ENCODE measurements at regions not wholly inside any gene's neighbourhood (a gene's known extent, or its start where the extent isn't known, plus 50 kb on each side); places are given as distances from the start of the nearest gene placed in this dataset.

DNA sequence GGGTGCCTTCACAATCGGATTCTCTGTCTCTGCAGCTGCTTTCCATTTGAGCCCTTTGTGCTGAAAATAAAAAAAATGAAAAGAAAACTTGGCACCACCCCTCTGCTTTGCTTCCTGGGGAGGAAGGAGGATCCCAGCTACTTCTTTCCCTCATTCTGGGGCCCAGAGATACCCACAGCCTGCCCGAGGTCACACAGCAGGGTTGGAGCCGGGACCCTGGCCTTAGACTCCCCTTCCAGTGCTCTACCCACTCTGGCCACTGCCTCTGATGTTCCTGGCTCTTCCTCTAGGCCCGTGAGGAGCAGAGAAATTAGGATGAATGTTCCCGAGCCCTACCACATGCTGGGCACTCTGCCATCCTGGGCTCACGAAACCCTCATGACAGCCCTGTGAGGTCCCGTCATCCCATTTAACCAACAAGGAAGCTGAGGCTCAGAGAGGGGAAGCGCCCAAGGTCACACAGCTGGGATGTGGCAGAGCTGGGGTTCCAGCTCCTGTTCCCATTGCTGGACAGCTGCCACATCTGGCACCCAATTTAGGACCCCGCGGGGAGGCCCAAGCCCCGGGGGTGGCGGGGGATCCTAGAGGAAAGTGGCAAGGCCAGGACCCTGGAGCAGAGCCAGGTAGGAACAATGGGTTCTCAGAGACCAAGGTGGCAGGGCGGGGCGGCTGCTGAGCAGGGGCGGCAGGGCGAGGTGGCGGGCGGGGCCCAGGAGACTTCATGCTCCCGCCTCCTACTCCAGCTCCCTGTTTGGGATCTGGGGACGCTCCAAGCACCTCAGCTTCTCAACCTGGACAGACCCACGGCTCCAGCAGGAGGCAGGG is 76.6 kb downstream of the CEBPB start:
- Mint-ChIP-seq H3K36me3 (no peaks in the 10 kb centered on the region), H3K4me1 (peaks cover 2% of the 10 kb centered on the region), H3K9me3 (no peaks in the 10 kb centered on the region), H3K27ac (no peak overlapping the region), H3K27me3 (peaks cover 21% of the 10 kb centered on the region), H3K4me3 (no peak overlapping the region)
- no peak for DNase-seq

DNA sequence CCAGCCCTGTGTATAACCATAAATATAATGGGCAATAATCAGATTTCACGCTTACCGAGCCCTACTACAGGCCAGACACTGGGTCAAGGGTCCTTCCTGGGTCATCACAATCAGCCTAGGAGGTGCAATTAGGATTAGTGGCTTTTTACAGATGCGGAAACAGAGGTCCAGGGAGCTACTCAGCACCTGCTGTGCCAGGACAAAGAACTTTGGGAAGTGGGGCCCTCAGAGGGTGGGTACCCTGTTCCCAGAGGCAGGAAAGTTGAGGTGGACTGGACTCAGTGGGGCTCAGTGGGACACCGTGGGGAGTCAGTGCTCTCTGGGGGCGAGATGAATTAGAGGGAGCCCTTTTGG is 77.2 kb downstream of the CEBPB start:
- DNase-seq = no peak
- Mint-ChIP-seq H3K27ac (no peak overlapping the region), H3K27me3 (peaks cover 25% of the 10 kb centered on the region), H3K9me3 (no peaks in the 10 kb centered on the region), H3K4me1 (peaks cover 2% of the 10 kb centered on the region), H3K4me3 (no peak overlapping the region), H3K36me3 (no peaks in the 10 kb centered on the region)

DNA sequence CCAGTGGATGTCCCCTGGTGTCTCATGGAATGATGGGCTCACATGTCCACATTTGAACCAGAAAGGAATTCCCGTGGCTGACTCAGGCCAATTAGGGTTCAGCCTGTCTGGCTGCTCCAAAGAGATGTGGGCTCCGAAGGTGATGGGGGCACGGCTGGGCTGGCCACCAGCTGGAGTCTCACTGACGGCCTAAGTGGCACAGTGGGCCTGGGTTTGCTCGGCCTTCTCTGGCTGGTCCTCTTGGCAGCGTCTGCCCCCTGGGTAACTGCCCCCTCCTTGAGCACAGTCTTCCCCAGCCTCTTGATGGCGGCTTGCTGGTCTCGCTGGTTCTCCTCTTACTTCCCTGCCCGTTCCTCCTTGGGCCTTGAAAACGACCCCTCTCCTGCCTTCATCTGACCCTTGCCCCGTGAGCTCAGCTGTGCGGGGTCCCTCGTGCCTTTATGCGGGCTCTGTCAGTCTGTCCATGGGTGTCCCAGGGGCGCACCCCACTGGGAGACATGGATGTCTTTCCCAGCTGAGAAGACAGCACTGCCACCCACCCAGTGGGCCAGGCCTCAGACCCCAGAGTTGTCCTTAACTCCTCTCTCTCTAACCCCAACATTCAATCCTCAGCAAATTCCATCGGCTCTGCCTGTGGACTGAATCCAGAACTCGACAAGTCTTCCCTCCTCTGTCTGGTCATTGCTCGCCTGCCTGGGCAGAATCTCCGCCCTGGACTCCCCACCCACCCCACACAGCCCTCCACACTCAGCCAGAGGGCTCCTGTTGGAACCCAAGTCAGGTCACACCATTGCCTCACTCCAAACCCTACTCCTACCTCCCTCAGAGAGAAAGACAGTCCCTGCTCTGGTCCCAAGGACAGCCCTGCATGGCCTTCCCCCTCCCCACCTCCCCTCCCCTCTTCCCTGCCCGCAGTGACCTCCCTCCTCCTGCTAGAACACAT is 78.7 kb downstream of the CEBPB start:
- H3K27me3 Mint-ChIP-seq = peaks cover 37% of the 10 kb centered on the region
- H3K9me3 Mint-ChIP-seq = no peaks in the 10 kb centered on the region
- H3K27ac Mint-ChIP-seq = no peak overlapping the region
- no peaks in the 10 kb centered on the region for H3K36me3 Mint-ChIP-seq
- DNase-seq = no peak
- no peak overlapping the region for H3K4me3 Mint-ChIP-seq
- peaks cover 2% of the 10 kb centered on the region for H3K4me1 Mint-ChIP-seq

DNA sequence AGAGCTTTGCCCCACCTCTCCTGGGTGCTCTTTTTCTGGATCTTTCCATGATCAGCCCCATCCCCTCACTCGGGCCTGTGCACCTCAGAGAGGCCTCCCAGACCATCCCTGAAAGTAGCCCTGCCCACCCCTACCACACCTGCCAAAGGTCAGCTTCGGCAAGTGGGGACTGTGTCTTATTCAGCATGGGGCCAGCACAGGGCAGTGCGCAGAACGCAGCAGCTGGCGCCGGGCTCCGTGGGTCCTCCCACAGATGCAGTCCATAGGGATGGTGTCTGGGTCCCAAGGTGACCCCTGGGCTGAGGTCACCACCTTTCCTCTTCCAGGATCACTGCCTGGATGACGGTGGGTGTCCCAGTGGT is 79.4 kb downstream of the CEBPB start:
- peaks cover 2% of the 10 kb centered on the region for H3K4me1 Mint-ChIP-seq

DNA sequence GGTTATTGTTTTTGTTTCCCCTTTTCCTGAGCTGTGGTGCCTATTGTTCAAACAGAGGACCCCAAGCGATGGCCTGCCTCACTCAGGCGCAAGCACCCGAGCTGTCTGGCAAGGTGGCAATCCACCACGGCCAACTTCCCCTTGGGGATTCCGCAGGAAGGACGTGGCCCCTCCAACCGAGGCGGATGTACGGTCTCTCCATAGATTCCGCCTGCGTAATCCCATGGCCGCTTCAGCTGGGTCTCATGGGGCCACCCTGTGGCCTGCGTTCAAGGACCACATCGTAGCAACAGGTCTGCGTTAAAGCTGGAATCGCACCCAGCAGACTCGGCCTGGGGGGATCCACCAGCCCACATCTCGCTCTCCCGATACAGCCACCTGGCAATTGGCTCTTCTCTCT is 79.9 kb downstream of the CEBPB start:
- Mint-ChIP-seq H3K9me3 (no peaks in the 10 kb centered on the region), H3K4me1 (peaks cover 2% of the 10 kb centered on the region), H3K27me3 (peaks cover 39% of the 10 kb centered on the region), H3K36me3 (no peaks in the 10 kb centered on the region), H3K27ac (no peak overlapping the region), H3K4me3 (no peak overlapping the region)
- DNase-seq = no peak

More for the DNA sequence above, 79.4 kb downstream of the CEBPB start:
- Mint-ChIP-seq H3K27me3 (peaks cover 39% of the 10 kb centered on the region), H3K9me3 (no peaks in the 10 kb centered on the region), H3K36me3 (no peaks in the 10 kb centered on the region), H3K4me3 (no peak overlapping the region), H3K27ac (no peak overlapping the region)
- no peak for DNase-seq

DNA sequence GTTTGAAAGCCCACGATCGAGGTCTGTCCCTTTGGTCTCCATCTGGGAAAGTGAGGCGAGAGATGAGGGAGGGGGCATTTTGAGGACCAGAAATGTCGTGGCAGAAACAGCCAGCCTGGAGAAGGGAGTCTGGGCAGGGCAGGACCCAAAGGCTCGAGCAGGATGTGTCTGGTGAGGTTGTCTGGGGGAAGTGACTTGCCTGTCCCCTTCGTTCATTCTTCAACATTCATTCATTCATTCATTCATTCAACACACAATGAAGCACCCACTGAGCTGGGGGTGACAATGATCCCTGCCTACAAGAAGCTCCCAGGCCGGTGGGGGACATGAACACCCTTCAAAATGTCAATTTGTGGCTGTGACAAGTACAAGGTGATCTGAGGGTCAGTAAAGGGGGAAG is 80.5 kb downstream of the CEBPB start:
- Mint-ChIP-seq H3K36me3 (no peaks in the 10 kb centered on the region), H3K9me3 (no peaks in the 10 kb centered on the region), H3K27ac (no peak overlapping the region), H3K4me3 (no peak overlapping the region), H3K4me1 (peaks cover 2% of the 10 kb centered on the region), H3K27me3 (peaks cover 39% of the 10 kb centered on the region)
- no peak for DNase-seq

DNA sequence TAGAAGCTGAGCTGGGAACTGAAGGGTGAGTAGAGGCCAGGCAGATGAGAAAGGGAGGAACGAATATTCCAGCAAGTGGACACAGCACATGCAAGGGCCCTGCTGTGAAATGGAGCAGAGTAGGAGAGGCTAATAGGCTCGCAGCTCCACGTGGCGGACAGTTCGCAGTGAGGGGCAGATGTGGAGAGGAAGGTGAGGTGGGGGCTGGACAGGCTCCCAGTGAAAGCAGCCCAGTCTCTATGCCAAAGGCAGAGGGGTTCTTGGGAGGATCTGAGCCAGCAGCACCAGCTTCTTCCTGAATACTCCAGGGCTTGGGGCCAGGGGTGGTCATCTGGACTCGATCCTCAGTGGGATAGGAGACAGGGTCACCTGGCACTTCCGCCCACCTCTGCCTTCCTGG is 81.0 kb downstream of the CEBPB start:
- peaks cover 2% of the 10 kb centered on the region for H3K4me1 Mint-ChIP-seq
- H3K9me3 Mint-ChIP-seq = no peaks in the 10 kb centered on the region
- H3K27me3 Mint-ChIP-seq = peaks cover 39% of the 10 kb centered on the region
- DNase-seq = no peak
- no peaks in the 10 kb centered on the region for H3K36me3 Mint-ChIP-seq
- H3K4me3 Mint-ChIP-seq = no peak overlapping the region
- no peak overlapping the region for H3K27ac Mint-ChIP-seq

DNA sequence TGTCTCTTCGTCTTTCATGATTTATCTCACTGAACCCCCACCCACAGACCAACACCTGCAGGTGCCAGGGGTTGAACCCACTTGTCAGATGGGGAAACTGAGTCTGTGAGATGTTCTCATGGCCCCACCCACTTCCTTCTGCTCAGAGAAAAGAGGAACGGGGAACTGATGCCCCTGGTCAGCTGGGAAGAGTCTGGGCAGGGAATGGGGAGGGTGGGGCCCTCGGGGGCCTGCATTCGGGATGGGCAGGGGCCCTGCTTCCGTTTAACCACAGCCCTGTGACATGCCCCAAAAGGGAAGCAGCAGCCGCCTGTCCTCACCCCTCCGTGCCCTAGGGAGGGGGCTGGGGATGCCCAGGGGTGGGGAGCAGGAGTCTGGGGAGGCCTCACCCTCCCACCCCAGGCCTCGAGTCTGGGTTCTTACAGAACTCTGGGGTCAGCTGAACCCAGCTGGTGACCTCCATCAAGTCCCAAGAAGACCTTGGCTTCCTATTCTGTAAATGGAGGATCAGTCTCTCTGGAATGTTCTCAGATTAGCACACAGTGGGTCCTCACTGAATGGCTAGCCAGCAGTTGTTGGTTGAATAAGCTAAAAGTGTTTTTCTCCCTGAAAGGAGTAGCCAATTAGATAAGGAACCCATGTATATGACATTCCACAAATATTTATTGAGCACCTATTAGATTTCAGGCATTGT is 81.5 kb downstream of the CEBPB start:
- Mint-ChIP-seq H3K27me3 (peaks cover 39% of the 10 kb centered on the region), H3K36me3 (no peaks in the 10 kb centered on the region), H3K27ac (no peak overlapping the region), H3K4me3 (no peak overlapping the region), H3K9me3 (no peaks in the 10 kb centered on the region), H3K4me1 (peaks cover 2% of the 10 kb centered on the region)
- no peak for DNase-seq

DNA sequence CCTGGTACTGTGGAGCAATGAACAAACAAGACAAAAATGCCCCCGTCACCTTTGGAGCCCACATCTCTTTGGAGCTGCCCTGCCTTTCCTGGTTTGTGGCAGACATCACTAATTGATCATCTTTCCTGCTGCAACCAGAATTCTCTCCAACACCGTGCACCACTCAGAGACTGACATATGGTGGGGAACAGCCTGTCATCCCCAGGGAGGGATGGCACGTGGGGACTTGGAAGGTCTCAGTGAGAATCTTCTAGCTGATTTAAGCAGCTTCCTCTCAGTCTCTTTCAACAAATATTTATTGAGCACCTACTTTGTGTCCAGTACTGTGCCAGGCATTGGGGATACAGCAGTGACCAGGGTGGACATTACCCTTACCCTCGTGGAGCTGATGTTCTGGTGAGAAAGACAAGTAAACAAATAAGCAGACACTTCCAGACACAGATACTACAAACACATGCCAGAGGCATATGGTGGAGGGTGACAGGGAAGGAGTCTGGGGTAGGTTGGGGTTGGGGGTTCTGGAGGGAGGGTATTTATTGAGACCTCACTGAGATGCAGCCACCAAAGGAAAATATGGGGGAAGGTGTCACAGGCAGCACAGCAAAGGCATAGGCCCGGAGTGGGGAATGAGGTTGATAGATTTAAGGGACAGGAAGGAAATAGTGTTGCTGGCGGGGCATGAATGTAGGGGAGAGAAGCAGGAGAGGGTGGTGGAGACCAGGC is 82.3 kb downstream of the CEBPB start:
- DNase-seq = no peak
- Mint-ChIP-seq H3K27me3 (peaks cover 39% of the 10 kb centered on the region), H3K4me1 (peaks cover 2% of the 10 kb centered on the region), H3K27ac (no peak overlapping the region), H3K36me3 (no peaks in the 10 kb centered on the region), H3K4me3 (no peak overlapping the region), H3K9me3 (no peaks in the 10 kb centered on the region)

DNA sequence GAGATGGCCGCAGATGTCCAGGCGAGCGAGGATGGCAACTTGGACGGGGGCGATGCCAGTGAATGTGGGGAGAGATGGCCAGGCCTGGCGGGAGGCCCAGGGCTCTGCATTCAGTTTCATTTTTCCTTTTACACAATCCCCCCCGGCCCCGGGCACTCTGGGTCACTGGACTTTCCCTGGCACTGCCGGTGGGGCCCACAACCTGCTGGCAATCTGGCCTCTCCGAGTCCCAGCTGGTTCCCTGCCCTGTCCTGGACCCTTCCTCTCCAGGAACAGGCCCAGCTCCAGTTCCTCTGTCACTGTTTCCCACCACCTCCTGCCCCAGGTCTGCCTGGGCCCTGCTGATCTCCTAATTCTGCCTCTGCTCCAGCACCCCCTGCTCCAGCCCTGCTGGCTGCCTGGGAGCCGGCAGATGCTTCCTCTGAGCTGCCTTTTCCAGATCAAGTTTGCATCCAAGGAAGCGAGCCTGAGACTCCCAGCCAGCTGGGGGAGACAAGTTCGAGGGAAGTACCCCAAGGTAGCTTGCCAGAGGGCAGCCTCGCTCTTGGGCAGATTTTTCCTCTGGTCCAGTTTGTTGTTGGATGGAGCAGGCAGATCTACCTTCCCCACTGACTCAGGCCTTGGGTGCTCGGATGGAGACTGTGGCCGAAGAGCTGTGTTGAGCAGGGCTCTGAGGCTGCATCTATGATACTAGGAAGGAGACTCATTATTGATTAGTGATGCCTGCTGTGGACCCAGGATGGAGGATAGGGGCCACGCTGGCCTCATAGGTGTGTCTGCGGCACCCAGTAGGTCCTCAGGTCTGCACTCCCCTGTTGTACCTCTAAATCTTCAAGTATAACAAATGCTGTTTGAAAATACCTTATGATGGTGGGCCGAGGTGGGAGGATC is 83.2 kb downstream of the CEBPB start:
- Mint-ChIP-seq H3K27ac (no peak overlapping the region), H3K4me1 (peaks cover 2% of the 10 kb centered on the region), H3K9me3 (no peaks in the 10 kb centered on the region), H3K4me3 (no peak overlapping the region), H3K27me3 (peaks cover 39% of the 10 kb centered on the region), H3K36me3 (no peaks in the 10 kb centered on the region)
- no peak for DNase-seq

DNA sequence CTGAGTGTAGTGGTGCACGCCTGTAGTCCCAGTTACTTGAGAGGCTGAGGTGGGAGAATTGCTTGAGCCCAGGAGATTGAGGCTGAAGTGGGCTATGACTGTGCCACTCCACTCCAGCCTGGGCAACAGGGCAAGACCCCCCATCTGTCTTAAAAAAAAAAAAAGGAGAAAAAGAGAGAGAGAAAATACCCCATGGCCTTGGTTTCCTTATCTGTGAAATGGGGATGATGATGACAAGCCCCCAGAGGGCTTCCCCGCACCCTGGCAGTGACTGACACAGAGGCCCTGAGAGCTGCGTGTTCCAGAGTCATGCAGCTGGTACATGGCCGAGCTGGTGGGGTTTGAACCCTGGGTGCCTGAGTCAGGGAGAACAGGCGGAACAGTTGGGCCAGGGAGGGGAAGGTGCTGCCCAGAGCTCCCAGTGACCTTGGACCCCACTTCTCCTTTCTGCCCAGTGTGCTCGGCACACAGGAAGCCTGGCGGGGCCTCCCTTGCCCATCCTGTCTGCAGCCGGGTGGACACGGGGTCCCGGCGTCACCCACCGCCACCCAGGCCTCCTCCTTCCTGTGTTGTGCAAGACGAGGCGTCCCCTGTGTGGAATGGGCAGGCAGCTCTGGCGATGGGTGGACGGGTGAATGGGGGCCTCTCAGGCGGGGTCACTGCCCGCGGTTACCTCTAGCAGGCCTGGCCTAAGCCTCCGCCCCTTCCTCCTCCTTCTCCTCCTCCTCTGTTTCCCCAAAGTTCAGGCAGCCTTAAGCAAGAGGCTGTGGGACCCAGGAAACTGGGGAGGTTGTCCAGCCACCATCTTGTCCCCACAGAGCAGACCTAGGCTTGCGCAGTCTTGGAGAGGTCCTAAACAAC is 84.2 kb downstream of the CEBPB start:
- no peak for DNase-seq
- Mint-ChIP-seq H3K9me3 (no peaks in the 10 kb centered on the region), H3K4me1 (peaks cover 2% of the 10 kb centered on the region), H3K27me3 (peaks cover 37% of the 10 kb centered on the region), H3K27ac (no peak overlapping the region), H3K36me3 (no peaks in the 10 kb centered on the region), H3K4me3 (no peak overlapping the region)

DNA sequence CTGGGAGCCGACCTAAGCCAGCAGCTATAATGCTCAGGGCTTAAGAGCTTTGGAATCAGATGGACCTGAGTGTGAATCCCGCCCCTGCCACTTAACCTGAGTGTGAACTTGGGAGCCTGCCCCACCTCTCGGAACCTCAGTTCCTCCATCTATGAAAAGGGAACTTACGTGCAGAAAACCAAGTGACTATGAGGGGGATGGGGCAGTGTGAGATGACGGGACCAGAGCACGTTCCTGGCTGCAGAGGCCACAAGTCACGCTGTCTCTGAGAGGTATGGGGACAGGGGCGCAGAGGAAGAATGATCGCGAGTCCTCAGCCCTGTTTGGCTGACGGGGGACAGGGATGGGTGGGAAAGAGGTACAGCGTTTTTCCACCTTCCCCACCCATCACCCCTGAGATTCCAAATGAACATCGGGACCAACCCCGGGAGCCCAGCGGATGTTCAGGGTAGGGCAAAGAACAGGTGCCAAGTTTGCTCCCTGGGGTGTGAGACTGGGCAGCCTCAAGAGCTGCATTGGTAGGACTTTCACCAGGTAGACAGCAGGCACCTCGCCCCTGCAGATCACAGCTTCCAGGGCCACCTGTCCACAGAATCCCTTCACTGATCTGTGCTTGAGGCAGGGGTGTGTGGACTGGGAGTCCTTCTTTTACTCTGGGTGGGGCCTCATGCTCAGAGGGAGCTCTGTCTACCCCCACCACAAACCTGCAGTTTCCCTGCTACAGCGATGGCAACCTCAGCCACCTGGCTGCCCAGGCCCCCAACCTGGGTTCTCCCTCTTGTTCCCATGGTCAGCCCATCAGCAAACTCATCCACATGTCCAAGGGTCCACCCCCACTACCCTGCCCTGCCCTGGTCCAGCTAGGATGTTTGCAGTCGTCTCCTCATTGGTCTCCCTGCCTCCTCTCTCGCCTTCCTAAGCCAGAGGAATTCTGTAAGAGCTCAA is 85.8 kb downstream of the CEBPB start:
- no peaks in the 10 kb centered on the region for H3K4me1 Mint-ChIP-seq
- no peaks in the 10 kb centered on the region for H3K36me3 Mint-ChIP-seq
- peaks cover 24% of the 10 kb centered on the region for H3K27me3 Mint-ChIP-seq
- DNase-seq = no peak
- H3K9me3 Mint-ChIP-seq = no peaks in the 10 kb centered on the region
- H3K27ac Mint-ChIP-seq = no peak overlapping the region
- H3K4me3 Mint-ChIP-seq = no peak overlapping the region
